GM19455 (cell line): ENCODE measurements at regions not wholly inside any gene's neighbourhood (a gene's known extent, or its start where the extent isn't known, plus 50 kb on each side); places are given as distances from the start of the nearest gene placed in this dataset.
A peak's percentile ranks its signal among the peaks of the same experiment; 100 is the strongest.

Experiments used
- ATAC-seq: cut with Tn5 transposase; IDR thresholded peaks from one replicate; pipeline ENCODE4 v1.9.1; 2021; ENCODE audit not compliant: unreplicated experiment

GRCh38 chr14:58780185-58780584, 142.4 kb downstream of the DACT1 start:
- no peak for ATAC-seq

GRCh38 chr14:58780605-58781004, 142.8 kb downstream of the DACT1 start:
- no peak for ATAC-seq

- ATAC-seq: no peak
These were observed 144.2 kb downstream of the DACT1 start for GRCh38 chr14:58782011-58782410.

- no peak for ATAC-seq
These were observed 146.2 kb downstream of the DACT1 start for GRCh38 chr14:58783792-58784511.

GRCh38 chr14:58784931-58785330, 147.2 kb downstream of the DACT1 start:
- no peak for ATAC-seq

- ATAC-seq: no peak
These were observed 147.9 kb downstream of the DACT1 start for GRCh38 chr14:58785701-58786100.

- no peak for ATAC-seq
These were observed 149.8 kb downstream of the DACT1 start for GRCh38 chr14:58787592-58787991.

- ATAC-seq: no peak
These were observed 151.1 kb downstream of the DACT1 start for GRCh38 chr14:58788655-58789503.

GRCh38 chr14:58789736-58790135, 152.0 kb downstream of the DACT1 start:
- no peak for ATAC-seq

- no peak for ATAC-seq
These were observed 154.7 kb downstream of the DACT1 start for GRCh38 chr14:58792416-58792815.

- ATAC-seq: no peak
These were observed 155.5 kb downstream of the DACT1 start for GRCh38 chr14:58793131-58793740.

GRCh38 chr14:58794993-58795762, 157.4 kb downstream of the DACT1 start:
- ATAC-seq: no peak

GRCh38 chr14:58796242-58797009, 158.7 kb downstream of the DACT1 start:
- ATAC-seq: peak; percentile 43

- peak; percentile 75 for ATAC-seq
These were observed 159.3 kb downstream of the DACT1 start for GRCh38 chr14:58797010-58797429.

- no peak for ATAC-seq
These were observed 160.4 kb downstream of the DACT1 start for GRCh38 chr14:58798173-58798572.

- ATAC-seq: no peak
These were observed 163.3 kb downstream of the DACT1 start for GRCh38 chr14:58801086-58801485.

GRCh38 chr14:58805057-58805456, 167.3 kb downstream of the DACT1 start:
- no peak for ATAC-seq

GRCh38 chr14:58805605-58806409, 168.0 kb downstream of the DACT1 start:
- ATAC-seq: no peak

GRCh38 chr14:58807191-58807590, 169.4 kb downstream of the DACT1 start:
- no peak for ATAC-seq
